Bronchial epithelial cell (primary cell): ENCODE measurements at regions not wholly inside any gene's neighbourhood (a gene's known extent, or its start where the extent isn't known, plus 50 kb on each side); places are given as distances from the start of the nearest gene placed in this dataset.

ENCODE experiments used
- DNase-seq: peaks from one replicate; pipeline ENCODE4 v3.0.0-alpha.2; 2010; ENCODE audit warnings: low read depth
- FAIRE-seq: peaks from 2 replicates; lab custom pipeline; 2011; peaks lifted over from hg19 to GRCh38; lab: Jason Lieb, UNC
- H3K27me3 ChIP-seq: 2 replicates; pipeline ENCODE4 v1.5.1; 2011; ENCODE audit warnings: low read length; ENCODE audit not compliant: control insufficient read depth, insufficient read depth
- H3K36me3 ChIP-seq: 2 replicates; pipeline ENCODE4 v1.5.1; 2011; ENCODE audit warnings: low read length; ENCODE audit not compliant: control insufficient read depth, insufficient read depth
- H3K4me3 ChIP-seq: 2 replicates; pipeline ENCODE4 v1.5.1; 2011; ENCODE audit warnings: mild to moderate bottlenecking, low read depth, low read length, control low read depth
- TF ChIP-seq, protein P1 (sequence below): IDR thresholded peaks from 2 replicates; pipeline ENCODE4 v1.5.1; 2011; ENCODE audit warnings: mild to moderate bottlenecking, moderate library complexity, low read length, control low read depth, inconsistent platforms; ENCODE audit not compliant: insufficient read depth, severe bottlenecking

DNA sequence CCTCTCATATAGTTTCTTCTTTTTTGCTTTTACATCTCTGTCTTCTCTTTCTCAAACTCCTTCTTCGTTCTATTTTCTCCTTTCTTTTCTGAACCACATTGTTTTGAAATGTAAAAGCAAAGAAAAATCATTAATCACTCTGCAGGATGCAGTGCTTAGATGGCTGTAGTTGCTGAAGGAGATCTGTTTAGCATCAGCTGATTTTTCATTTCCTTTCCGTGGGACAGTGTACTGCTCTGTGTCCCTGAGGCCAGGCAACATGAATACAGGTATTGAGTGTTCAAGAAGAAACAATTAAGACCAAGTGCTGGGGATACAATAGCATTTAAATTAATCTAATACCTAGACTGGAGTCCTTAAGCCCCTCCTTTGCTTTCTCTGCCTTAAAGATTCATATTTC lies 257.2 kb upstream of the SPAG17 start:
- FAIRE-seq (no peak), DNase-seq (no peak)
- Histone ChIP-seq H3K36me3 (no peaks in the 10 kb centered on the region), H3K4me3 (no peak overlapping the region), H3K27me3 (no peaks in the 10 kb centered on the region)
- TF ChIP-seq, protein P1, sequence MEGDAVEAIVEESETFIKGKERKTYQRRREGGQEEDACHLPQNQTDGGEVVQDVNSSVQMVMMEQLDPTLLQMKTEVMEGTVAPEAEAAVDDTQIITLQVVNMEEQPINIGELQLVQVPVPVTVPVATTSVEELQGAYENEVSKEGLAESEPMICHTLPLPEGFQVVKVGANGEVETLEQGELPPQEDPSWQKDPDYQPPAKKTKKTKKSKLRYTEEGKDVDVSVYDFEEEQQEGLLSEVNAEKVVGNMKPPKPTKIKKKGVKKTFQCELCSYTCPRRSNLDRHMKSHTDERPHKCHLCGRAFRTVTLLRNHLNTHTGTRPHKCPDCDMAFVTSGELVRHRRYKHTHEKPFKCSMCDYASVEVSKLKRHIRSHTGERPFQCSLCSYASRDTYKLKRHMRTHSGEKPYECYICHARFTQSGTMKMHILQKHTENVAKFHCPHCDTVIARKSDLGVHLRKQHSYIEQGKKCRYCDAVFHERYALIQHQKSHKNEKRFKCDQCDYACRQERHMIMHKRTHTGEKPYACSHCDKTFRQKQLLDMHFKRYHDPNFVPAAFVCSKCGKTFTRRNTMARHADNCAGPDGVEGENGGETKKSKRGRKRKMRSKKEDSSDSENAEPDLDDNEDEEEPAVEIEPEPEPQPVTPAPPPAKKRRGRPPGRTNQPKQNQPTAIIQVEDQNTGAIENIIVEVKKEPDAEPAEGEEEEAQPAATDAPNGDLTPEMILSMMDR, result no peak

DNA sequence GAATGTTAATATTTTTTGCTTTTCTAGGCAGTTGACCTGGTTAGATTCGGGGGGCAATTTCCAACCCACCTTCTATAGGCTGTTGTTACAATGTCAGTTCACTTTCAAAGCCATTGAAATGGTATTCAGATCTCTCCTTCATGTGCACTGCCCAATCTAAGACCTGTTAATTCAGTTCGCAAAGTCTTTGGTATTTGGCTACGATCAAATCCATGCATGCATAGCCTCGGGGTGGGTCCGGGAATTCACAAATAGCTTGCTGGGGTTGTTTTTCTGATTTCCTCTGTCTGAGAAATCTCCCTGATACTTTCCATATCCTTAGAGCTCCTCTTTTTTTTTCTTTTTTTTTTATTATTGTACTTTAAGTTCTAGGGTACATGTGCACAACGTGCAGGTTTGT lies 252.6 kb upstream of the SPAG17 start:
- FAIRE-seq, result no peak
- no peak for DNase-seq
- TF ChIP-seq, protein P1, result no peak
- no peaks in the 10 kb centered on the region for H3K27me3 ChIP-seq
- no peak overlapping the region for H3K4me3 ChIP-seq
- H3K36me3 ChIP-seq, result no peaks in the 10 kb centered on the region

DNA sequence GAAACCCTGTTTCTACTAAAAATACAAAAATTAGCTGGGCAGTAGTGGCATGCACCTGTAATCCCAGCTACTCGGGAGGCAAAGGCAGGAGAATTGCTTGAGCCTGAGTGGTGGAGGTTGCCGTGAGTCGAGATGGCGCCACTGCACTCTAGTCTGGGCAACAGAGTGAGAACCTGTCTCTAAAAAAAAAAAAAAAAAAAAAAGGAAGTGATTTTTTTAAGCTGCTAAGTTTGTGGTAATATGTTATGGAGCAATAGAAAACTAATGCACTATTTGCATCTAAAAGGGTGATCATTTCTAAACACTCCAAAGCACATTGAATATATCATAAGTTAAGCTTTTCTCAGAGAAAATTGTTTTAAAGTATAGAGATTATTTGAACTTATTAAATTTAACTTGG lies 244.8 kb upstream of the SPAG17 start:
- H3K27me3 ChIP-seq, result no peaks in the 10 kb centered on the region

DNA sequence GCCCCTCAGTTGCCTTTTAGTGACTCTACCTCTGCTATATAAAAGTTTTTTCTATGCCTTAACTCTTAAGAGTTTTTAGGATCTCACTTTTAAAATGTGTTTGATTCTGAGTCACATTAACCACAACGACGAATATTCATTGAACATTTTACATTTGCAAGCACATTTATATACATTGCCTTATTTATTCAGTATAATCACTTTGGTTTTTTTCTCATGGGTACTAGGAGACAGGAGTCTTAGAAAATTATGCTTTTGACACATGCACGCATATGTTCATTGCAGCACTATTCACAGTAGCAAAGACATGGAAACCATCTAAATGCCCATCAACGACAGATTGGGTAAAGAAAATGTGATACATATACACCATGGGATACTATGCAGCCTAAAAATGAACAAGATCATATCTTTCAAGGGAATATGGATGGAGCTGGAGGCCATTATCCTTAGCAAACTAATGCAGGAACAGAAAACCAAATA lies 236.9 kb upstream of the SPAG17 start:
- Histone ChIP-seq H3K4me3 (no peak overlapping the region), H3K36me3 (no peaks in the 10 kb centered on the region), H3K27me3 (no peaks in the 10 kb centered on the region)
- no peak for FAIRE-seq
- TF ChIP-seq, protein P1, result no peak
- DNase-seq, result no peak

More for the DNA sequence above, 244.8 kb upstream of the SPAG17 start:
- FAIRE-seq, result no peak
- Histone ChIP-seq H3K36me3 (no peaks in the 10 kb centered on the region), H3K4me3 (no peak overlapping the region)
- TF ChIP-seq, protein P1, result no peak
- no peak for DNase-seq

DNA sequence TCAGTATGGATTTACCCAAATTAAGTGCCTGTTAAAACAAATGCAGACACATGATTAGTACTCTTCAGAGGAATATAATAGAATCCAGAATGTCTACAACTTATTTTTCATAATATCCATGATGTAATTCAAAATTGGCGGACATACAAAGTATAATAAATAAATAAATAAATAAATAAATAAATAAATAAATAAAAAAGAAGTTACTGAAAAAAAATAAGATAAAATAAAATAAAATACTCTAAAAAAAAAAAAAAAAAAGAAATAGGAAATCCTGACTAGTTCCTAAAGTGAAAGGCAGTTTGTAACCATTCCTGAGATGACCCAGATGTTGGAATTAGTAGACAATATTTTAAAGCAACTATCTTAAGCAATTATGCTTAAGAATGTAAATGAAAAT lies 219.0 kb upstream of the SPAG17 start:
- no peak overlapping the region for H3K4me3 ChIP-seq
- no peak for FAIRE-seq
- no peaks in the 10 kb centered on the region for H3K27me3 ChIP-seq
- TF ChIP-seq, protein P1, result no peak
- H3K36me3 ChIP-seq, result no peaks in the 10 kb centered on the region
- no peak for DNase-seq

DNA sequence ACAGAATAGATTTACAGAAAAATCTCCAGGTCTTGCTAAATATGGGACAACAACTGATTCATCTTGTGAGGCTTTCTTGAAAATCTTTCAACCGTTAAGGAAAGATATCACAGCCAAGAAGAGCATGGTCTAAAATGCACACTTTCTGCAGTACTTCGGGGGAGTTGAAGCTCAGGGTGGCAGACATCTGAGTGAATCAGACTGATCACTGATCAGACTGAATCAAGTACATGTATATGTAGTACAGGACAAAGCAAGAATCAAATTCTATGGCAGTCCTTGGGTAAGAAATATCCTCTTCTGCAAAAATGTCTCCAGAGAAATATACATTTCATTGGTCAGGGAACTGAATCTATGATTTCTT lies 212.4 kb upstream of the SPAG17 start:
- Histone ChIP-seq H3K4me3 (no peak overlapping the region), H3K36me3 (no peaks in the 10 kb centered on the region), H3K27me3 (no peaks in the 10 kb centered on the region)
- no peak for FAIRE-seq
- TF ChIP-seq, protein P1, result no peak
- DNase-seq, result no peak
